HEK293 (cell line): ENCODE measurements at regions not wholly inside any gene's neighbourhood (a gene's known extent, or its start where the extent isn't known, plus 50 kb on each side); places are given as distances from the start of the nearest gene placed in this dataset.

Experiments used
- CTCF ChIA-PET: fragments of 350-600 bp; formaldehyde crosslinking; extraction: SDS; loops from one replicate; lab custom pipeline; 2021; ENCODE audit warnings: antibody characterized with exemption; lab: Yijun Ruan, JAX
- POLR2A ChIA-PET: fragments of 300-600 bp; formaldehyde crosslinking; extraction: SDS; loops from one replicate; lab custom pipeline; 2020; ENCODE audit warnings: antibody characterized with exemption, inconsistent platforms; lab: Yijun Ruan, JAX
- H3K27ac ChIP-seq: fragments of 200-500 bp; sonication (Bioruptor generic); 2 replicates; pipeline ENCODE4 v1.5.1; 2014; ENCODE audit warnings: low read depth, low read length, control low read depth, inconsistent platforms; ENCODE audit errors: extremely low read depth
- H3K36me3 ChIP-seq, 2 experiments: fragments of 200-500 bp in 1 of 2; sonication (Bioruptor generic) in 1 of 2; 1 replicate in 1 of 2; 2 replicates in 1 of 2; pipeline ENCODE4 v1.5.1; 2014 to 2017; ENCODE audit warnings: inconsistent platforms in 2 of 2, low read length in 2 of 2; ENCODE audit not compliant: control insufficient read depth in 2 of 2, insufficient read depth in 1 of 2
- H3K4me1 ChIP-seq: fragments of 200-500 bp; sonication (Bioruptor generic); 2 replicates; pipeline ENCODE4 v1.5.1; 2014; ENCODE audit warnings: mild to moderate bottlenecking, low read length, inconsistent platforms; ENCODE audit not compliant: control insufficient read depth, insufficient read depth
- H3K4me3 ChIP-seq: 2 replicates; pipeline ENCODE4 v1.5.1; 2011; ENCODE audit warnings: low read depth, mild to moderate bottlenecking, control low read depth, low read length, moderate library complexity
- H3K9me3 ChIP-seq: fragments of 200-500 bp; sonication (Bioruptor generic); 2 replicates; pipeline ENCODE4 v1.5.1; 2014; ENCODE audit warnings: low read depth, low read length, inconsistent platforms; ENCODE audit not compliant: control insufficient read depth, insufficient read depth
- GLI2 ChIP-seq: fragments of 450-650 bp; formaldehyde crosslinking; IDR thresholded peaks from 2 replicates; pipeline ENCODE4; 2017; ENCODE audit warnings: missing biosample characterization, missing genetic modification characterization, low read depth, borderline replicate concordance
- GLIS1 ChIP-seq: fragments of 450-650 bp; formaldehyde crosslinking; IDR thresholded peaks from 2 replicates; pipeline ENCODE4 v1.5.1; 2016; ENCODE audit warnings: missing biosample characterization, missing genetic modification characterization
- GLIS2 ChIP-seq: fragments of 450-650 bp; formaldehyde crosslinking; IDR thresholded peaks from 2 replicates; pipeline ENCODE4 v1.5.1; 2016; ENCODE audit warnings: missing biosample characterization, missing genetic modification characterization
- KLF16 ChIP-seq: fragments of 450-650 bp; formaldehyde crosslinking; IDR thresholded peaks from 2 replicates; pipeline ENCODE4 v1.5.1; 2017; ENCODE audit warnings: missing biosample characterization, missing genetic modification characterization
- MYNN ChIP-seq: fragments of 450-650 bp; formaldehyde crosslinking; IDR thresholded peaks from 2 replicates; pipeline ENCODE4 v1.5.1; 2016; ENCODE audit warnings: missing biosample characterization, missing genetic modification characterization, borderline replicate concordance
- SALL2 ChIP-seq: fragments of 450-650 bp; formaldehyde crosslinking; IDR thresholded peaks from 2 replicates; pipeline ENCODE4 v1.5.0; 2017; ENCODE audit warnings: missing biosample characterization, mild to moderate bottlenecking, missing genetic modification characterization, borderline replicate concordance
- TRIM28 ChIP-seq: IDR thresholded peaks from 2 replicates; pipeline ENCODE4 v1.6.1; 2011; ENCODE audit warnings: low read length, control low read depth, borderline replicate concordance
- ZFP3 ChIP-seq: fragments of 450-650 bp; formaldehyde crosslinking; IDR thresholded peaks from 2 replicates; pipeline ENCODE4 v1.5.1; 2016; ENCODE audit warnings: low read depth, missing biosample characterization, missing genetic modification characterization
- ZIC2 ChIP-seq: fragments of 450-650 bp; formaldehyde crosslinking; IDR thresholded peaks from 2 replicates; pipeline ENCODE4 v1.5.1; 2016; ENCODE audit warnings: missing biosample characterization, missing genetic modification characterization
- ZNF112 ChIP-seq: fragments of 450-650 bp; formaldehyde crosslinking; IDR thresholded peaks from 2 replicates; pipeline ENCODE4 v1.5.0; 2017; ENCODE audit warnings: missing biosample characterization, missing genetic modification characterization
- ZNF239 ChIP-seq: fragments of 450-650 bp; formaldehyde crosslinking; IDR thresholded peaks from 2 replicates; pipeline ENCODE4 v1.5.1; 2016; ENCODE audit warnings: missing biosample characterization, missing genetic modification characterization
- ZNF274 ChIP-seq, 2 experiments: fragments of 200-500 bp in 1 of 2; fragments of 450-650 bp in 1 of 2; sonication (Bioruptor generic) in 1 of 2; formaldehyde crosslinking in 1 of 2; IDR thresholded peaks; 2 replicates each; pipeline versions ENCODE4 v1.5.1 to v1.6.1; 2014 to 2016; ENCODE audit warnings: borderline replicate concordance in 1 of 2, inconsistent platforms in 1 of 2, low read length in 1 of 2, missing biosample characterization in 1 of 2, missing genetic modification characterization in 1 of 2
- ZNF416 ChIP-seq: fragments of 450-650 bp; formaldehyde crosslinking; IDR thresholded peaks from 2 replicates; pipeline ENCODE4 v1.5.1; 2016; ENCODE audit warnings: missing biosample characterization, missing genetic modification characterization
- ZNF423 ChIP-seq: fragments of 450-650 bp; formaldehyde crosslinking; IDR thresholded peaks from 2 replicates; pipeline ENCODE4 v1.5.1; 2016; ENCODE audit warnings: missing biosample characterization, missing genetic modification characterization
- ZNF529 ChIP-seq: fragments of 450-650 bp; formaldehyde crosslinking; IDR thresholded peaks from 2 replicates; pipeline ENCODE4 v1.5.1; 2017; ENCODE audit warnings: missing genetic modification characterization, missing biosample characterization; ENCODE audit not compliant: insufficient replicate concordance
- ZNF600 ChIP-seq: fragments of 450-650 bp; formaldehyde crosslinking; IDR thresholded peaks from 2 replicates; pipeline ENCODE4 v1.5.1; 2016; ENCODE audit warnings: missing biosample characterization, missing genetic modification characterization
- ZNF707 ChIP-seq: fragments of 450-650 bp; formaldehyde crosslinking; IDR thresholded peaks from 2 replicates; pipeline ENCODE4 v1.5.1; 2016; ENCODE audit warnings: missing biosample characterization, missing genetic modification characterization
- ZNF76 ChIP-seq: fragments of 450-650 bp; formaldehyde crosslinking; IDR thresholded peaks from 2 replicates; pipeline ENCODE4; 2016; ENCODE audit warnings: low read depth, missing biosample characterization, missing genetic modification characterization, borderline replicate concordance
- ZNF768 ChIP-seq: fragments of 450-650 bp; formaldehyde crosslinking; IDR thresholded peaks from 2 replicates; pipeline ENCODE4 v1.5.1; 2018; ENCODE audit warnings: missing biosample characterization, mild to moderate bottlenecking, missing genetic modification characterization
- ZNF777 ChIP-seq: fragments of 450-650 bp; formaldehyde crosslinking; IDR thresholded peaks from 2 replicates; pipeline ENCODE4 v1.5.1; 2017; ENCODE audit warnings: missing biosample characterization, missing genetic modification characterization, borderline replicate concordance
- ZNF843 ChIP-seq: fragments of 450-650 bp; formaldehyde crosslinking; IDR thresholded peaks from 2 replicates; pipeline ENCODE4 v1.5.1; 2016; ENCODE audit warnings: missing biosample characterization, missing genetic modification characterization
- TF ChIP-seq, protein P1 (sequence below): fragments of 450-650 bp; formaldehyde crosslinking; optimal IDR thresholded peaks from 2 replicates; pipeline ENCODE3; 2016; ENCODE audit warnings: missing biosample characterization, mild to moderate bottlenecking, missing genetic modification characterization
- TF ChIP-seq, protein P2 (sequence below): fragments of 450-650 bp; formaldehyde crosslinking; IDR thresholded peaks from 2 replicates; pipeline ENCODE4 v1.5.1; 2016; ENCODE audit warnings: missing biosample characterization, missing genetic modification characterization
- TF ChIP-seq, protein P3 (sequence below): fragments of 450-650 bp; formaldehyde crosslinking; IDR thresholded peaks from 2 replicates; pipeline ENCODE4 v1.5.1; 2017; ENCODE audit warnings: missing biosample characterization, mild to moderate bottlenecking, missing genetic modification characterization, moderate library complexity
- TF ChIP-seq, protein P4 (sequence below): fragments of 450-650 bp; formaldehyde crosslinking; IDR thresholded peaks from 2 replicates; pipeline ENCODE4; 2016; ENCODE audit warnings: missing biosample characterization, missing genetic modification characterization
- TF ChIP-seq, protein P5 (sequence below): fragments of 450-650 bp; formaldehyde crosslinking; conservative IDR thresholded peaks from 2 replicates; pipeline ENCODE4 v1.5.1; 2016; ENCODE audit warnings: low read depth, missing biosample characterization, missing genetic modification characterization

DNA sequence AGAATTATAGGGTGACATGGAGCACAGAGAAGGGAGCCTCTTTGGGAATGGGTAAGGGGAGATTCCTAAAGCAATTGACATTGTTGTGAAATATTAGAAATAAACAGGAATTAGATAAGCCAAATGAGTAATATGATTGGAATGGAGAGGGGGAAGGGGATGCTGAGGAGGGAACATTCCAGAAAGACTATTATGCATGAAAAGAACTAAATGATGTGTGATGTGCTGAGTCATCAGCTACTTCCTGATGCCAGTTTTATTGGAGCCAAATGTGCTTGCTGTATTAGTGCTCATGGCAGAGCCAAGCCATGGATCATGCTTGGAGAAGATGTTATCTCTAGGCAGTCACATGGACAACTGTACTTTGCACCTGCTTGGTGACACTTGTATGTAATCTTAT is 189.0 kb upstream of the HCCS start (continued):
- TF ChIP-seq, protein P1, sequence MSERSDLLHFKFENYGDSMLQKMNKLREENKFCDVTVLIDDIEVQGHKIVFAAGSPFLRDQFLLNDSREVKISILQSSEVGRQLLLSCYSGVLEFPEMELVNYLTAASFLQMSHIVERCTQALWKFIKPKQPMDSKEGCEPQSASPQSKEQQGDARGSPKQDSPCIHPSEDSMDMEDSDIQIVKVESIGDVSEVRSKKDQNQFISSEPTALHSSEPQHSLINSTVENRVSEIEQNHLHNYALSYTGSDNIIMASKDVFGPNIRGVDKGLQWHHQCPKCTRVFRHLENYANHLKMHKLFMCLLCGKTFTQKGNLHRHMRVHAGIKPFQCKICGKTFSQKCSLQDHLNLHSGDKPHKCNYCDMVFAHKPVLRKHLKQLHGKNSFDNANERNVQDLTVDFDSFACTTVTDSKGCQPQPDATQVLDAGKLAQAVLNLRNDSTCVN (tag by site-specific recombination) = no peak
- no peak for TF ChIP-seq ZFP3 (tag by site-specific recombination)
- no peak for TF ChIP-seq ZNF707 (tag by site-specific recombination)
- no peak for TF ChIP-seq MYNN (tag by site-specific recombination)
- TF ChIP-seq, protein P2, sequence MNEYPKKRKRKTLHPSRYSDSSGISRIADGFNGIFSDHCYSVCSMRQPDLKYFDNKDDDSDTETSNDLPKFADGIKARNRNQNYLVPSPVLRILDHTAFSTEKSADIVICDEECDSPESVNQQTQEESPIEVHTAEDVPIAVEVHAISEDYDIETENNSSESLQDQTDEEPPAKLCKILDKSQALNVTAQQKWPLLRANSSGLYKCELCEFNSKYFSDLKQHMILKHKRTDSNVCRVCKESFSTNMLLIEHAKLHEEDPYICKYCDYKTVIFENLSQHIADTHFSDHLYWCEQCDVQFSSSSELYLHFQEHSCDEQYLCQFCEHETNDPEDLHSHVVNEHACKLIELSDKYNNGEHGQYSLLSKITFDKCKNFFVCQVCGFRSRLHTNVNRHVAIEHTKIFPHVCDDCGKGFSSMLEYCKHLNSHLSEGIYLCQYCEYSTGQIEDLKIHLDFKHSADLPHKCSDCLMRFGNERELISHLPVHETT (tag by site-specific recombination) = no peak
- TF ChIP-seq ZNF112 (tag by site-specific recombination) = no peak
- no peak for TF ChIP-seq ZNF423
- TF ChIP-seq KLF16 (tag by site-specific recombination) = no peak

DNA sequence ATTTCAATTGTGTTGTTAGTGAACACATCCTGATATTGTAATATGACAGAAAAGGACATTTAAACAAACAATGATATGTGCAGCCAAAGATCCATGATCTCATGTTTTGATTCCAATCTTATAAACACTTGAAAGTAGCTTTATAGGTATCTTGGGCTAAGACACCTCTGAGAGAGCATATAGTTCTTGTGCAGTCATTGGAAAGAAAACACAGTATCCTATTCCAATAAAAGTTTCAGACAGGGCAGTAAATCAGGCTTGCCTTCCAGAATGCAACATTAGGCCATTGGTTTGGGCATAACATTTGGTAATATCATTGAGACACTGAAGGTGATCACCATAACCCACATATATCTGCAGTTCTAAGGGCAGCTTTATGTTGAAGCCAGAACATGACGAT is 188.3 kb upstream of the HCCS start:
- H3K4me1 ChIP-seq = no peaks in the 10 kb centered on the region
- no peaks in the 10 kb centered on the region for H3K9me3 ChIP-seq
- no peak overlapping the region for H3K4me3 ChIP-seq
- POLR2A ChIA-PET = no interaction called here
- no peaks in the 10 kb centered on the region for H3K36me3 ChIP-seq
- no peak overlapping the region for H3K27ac ChIP-seq
- CTCF ChIA-PET = interaction anchor here (0.6 to 1.2 kb wide), 2 partner anchors 153 to 537 kb away, joined by 3 to 5 read pairs; no protein-coding TSS in a partner anchor
- 0 out of 2 replicates have a peak, but pooled peaks have one; percentile 47 for TF ChIP-seq TRIM28
- TF ChIP-seq ZNF76 (tag by site-specific recombination) = no peak

DNA sequence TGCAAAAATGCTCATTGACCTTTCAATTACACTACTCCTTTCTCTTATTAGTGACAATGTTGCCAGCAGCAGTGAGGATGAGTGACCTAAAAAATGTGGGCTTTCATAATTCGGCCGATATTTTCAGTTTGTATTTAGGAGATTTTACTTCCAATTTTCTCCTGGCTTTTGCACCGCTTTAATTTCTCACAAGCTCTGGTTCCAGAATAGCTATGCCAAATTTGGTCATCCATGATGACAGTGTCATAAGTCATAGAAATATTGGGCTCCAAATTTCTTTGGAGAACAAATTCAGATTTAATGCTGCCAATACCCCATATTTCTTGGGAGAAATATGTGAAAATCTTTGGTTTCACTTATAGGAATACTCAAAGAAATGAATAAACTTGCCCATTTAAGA is 187.7 kb upstream of the HCCS start:
- Histone ChIP-seq H3K4me3 (no peak overlapping the region), H3K4me1 (no peaks in the 10 kb centered on the region), H3K36me3 (no peaks in the 10 kb centered on the region), H3K9me3 (no peaks in the 10 kb centered on the region), H3K27ac (no peak overlapping the region)
- ChIA-PET POLR2A (no interaction called here), CTCF (interaction anchor here (0.6 to 1.2 kb wide), 2 partner anchors 154 to 538 kb away, joined by 3 to 5 read pairs; no protein-coding TSS in a partner anchor)
- TF ChIP-seq, protein P3, sequence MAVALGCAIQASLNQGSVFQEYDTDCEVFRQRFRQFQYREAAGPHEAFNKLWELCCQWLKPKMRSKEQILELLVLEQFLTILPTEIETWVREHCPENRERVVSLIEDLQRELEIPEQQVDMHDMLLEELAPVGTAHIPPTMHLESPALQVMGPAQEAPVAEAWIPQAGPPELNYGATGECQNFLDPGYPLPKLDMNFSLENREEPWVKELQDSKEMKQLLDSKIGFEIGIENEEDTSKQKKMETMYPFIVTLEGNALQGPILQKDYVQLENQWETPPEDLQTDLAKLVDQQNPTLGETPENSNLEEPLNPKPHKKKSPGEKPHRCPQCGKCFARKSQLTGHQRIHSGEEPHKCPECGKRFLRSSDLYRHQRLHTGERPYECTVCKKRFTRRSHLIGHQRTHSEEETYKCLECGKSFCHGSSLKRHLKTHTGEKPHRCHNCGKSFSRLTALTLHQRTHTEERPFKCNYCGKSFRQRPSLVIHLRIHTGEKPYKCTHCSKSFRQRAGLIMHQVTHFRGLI (tag by site-specific recombination) = no peak
- TF ChIP-seq ZNF274 (IDR thresholded peaks at IDR 0.05; ENCODE audit: low read length) = no peak
- no peak for TF ChIP-seq ZNF274 (tag by site-specific recombination; IDR thresholded peaks at IDR 0.05; ENCODE audit: borderline replicate concordance)
- no peak for TF ChIP-seq ZNF777 (tag by site-specific recombination)
- TF ChIP-seq ZNF239 (tag by site-specific recombination) = no peak
- TF ChIP-seq, protein P4, sequence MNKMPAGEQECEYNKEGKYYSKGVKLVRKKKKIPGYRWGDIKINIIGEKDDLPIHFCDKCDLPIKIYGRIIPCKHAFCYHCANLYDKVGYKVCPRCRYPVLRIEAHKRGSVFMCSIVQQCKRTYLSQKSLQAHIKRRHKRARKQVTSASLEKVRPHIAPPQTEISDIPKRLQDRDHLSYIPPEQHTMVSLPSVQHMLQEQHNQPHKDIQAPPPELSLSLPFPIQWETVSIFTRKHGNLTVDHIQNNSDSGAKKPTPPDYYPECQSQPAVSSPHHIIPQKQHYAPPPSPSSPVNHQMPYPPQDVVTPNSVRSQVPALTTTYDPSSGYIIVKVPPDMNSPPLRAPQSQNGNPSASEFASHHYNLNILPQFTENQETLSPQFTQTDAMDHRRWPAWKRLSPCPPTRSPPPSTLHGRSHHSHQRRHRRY = no peak
- TF ChIP-seq ZNF843 (tag by site-specific recombination) = no peak
- no peak for TF ChIP-seq ZNF600 (tag by site-specific recombination)
- no peak for TF ChIP-seq SALL2
- no peak for TF ChIP-seq GLIS1
- TF ChIP-seq ZIC2 (tag by site-specific recombination) = no peak
- TF ChIP-seq, protein P5, sequence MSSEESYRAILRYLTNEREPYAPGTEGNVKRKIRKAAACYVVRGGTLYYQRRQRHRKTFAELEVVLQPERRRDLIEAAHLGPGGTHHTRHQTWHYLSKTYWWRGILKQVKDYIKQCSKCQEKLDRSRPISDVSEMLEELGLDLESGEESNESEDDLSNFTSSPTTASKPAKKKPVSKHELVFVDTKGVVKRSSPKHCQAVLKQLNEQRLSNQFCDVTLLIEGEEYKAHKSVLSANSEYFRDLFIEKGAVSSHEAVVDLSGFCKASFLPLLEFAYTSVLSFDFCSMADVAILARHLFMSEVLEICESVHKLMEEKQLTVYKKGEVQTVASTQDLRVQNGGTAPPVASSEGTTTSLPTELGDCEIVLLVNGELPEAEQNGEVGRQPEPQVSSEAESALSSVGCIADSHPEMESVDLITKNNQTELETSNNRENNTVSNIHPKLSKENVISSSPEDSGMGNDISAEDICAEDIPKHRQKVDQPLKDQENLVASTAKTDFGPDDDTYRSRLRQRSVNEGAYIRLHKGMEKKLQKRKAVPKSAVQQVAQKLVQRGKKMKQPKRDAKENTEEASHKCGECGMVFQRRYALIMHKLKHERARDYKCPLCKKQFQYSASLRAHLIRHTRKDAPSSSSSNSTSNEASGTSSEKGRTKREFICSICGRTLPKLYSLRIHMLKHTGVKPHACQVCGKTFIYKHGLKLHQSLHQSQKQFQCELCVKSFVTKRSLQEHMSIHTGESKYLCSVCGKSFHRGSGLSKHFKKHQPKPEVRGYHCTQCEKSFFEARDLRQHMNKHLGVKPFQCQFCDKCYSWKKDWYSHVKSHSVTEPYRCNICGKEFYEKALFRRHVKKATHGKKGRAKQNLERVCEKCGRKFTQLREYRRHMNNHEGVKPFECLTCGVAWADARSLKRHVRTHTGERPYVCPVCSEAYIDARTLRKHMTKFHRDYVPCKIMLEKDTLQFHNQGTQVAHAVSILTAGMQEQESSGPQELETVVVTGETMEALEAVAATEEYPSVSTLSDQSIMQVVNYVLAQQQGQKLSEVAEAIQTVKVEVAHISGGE (tag by site-specific recombination) = no peak
- TF ChIP-seq ZNF529 (tag by site-specific recombination) = no peak
- no peak for TF ChIP-seq GLI2 (tag by site-specific recombination)
- no peak for TF ChIP-seq ZNF768 (tag by site-specific recombination)
- TF ChIP-seq GLIS2 (tag by site-specific recombination) = no peak
- no peak for TF ChIP-seq ZNF416 (tag by site-specific recombination)
